ENCODE measurements at regions not wholly inside any gene's neighbourhood (a gene's known extent, or its start where the extent isn't known, plus 50 kb on each side); places are given as distances from the start of the nearest gene placed in this dataset.

GRCh38 chr16:73428121-73428520 lies 380.2 kb upstream of the ZFHX3 start:
- TF ChIP-seq CTCF (IDR thresholded peaks at IDR 0.05; ENCODE audit: insufficient read depth, missing control alignments): no peak
- DNase-seq (ENCODE audit: insufficient read length, low spot score): no peak
- no peak for FAIRE-seq

- DNase-seq (ENCODE audit: insufficient read length, low spot score) (no peak), FAIRE-seq (no peak)
- TF ChIP-seq CTCF (IDR thresholded peaks at IDR 0.05; ENCODE audit: insufficient read depth, missing control alignments): no peak
These were observed 379.2 kb upstream of the ZFHX3 start for GRCh38 chr16:73427164-73427563.

GRCh38 chr16:73426433-73427160 lies 378.7 kb upstream of the ZFHX3 start:
- no peak for FAIRE-seq
- DNase-seq (ENCODE audit: insufficient read length, low spot score): no peak
- TF ChIP-seq CTCF (IDR thresholded peaks at IDR 0.05; ENCODE audit: insufficient read depth, missing control alignments): no peak

- TF ChIP-seq CTCF (IDR thresholded peaks at IDR 0.05; ENCODE audit: insufficient read depth, missing control alignments): no peak
- no peak for FAIRE-seq
These were observed 372.7 kb upstream of the ZFHX3 start for GRCh38 chr16:73420676-73421075.

GRCh38 chr16:73420244-73420643 lies 372.3 kb upstream of the ZFHX3 start:
- no peak for FAIRE-seq
- no peak for TF ChIP-seq CTCF (IDR thresholded peaks at IDR 0.05; ENCODE audit: insufficient read depth, missing control alignments)
- DNase-seq (ENCODE audit: insufficient read length, low spot score): no peak

More at GRCh38 chr16:73420676-73421075, 372.7 kb upstream of the ZFHX3 start:
- DNase-seq (ENCODE audit: insufficient read length, low spot score): no peak

GRCh38 chr16:73418691-73419090 lies 370.8 kb upstream of the ZFHX3 start:
- TF ChIP-seq CTCF (IDR thresholded peaks at IDR 0.05; ENCODE audit: insufficient read depth, missing control alignments): no peak
- FAIRE-seq (no peak), DNase-seq (ENCODE audit: insufficient read length, low spot score) (no peak)

- FAIRE-seq (no peak), DNase-seq (ENCODE audit: insufficient read length, low spot score) (no peak)
- no peak for TF ChIP-seq CTCF (IDR thresholded peaks at IDR 0.05; ENCODE audit: insufficient read depth, missing control alignments)
These were observed 370.1 kb upstream of the ZFHX3 start for GRCh38 chr16:73418051-73418450.
